Lower leg skin (tissue), 4 donors: ENCODE measurements at regions not wholly inside any gene's neighbourhood (a gene's known extent, or its start where the extent isn't known, plus 50 kb on each side); places are given as distances from the start of the nearest gene placed in this dataset.

Source experiments
- DNase-seq, 2 donors: peaks; one replicate each; pipeline ENCODE4 v3.0.0-alpha.2; 2019; ENCODE audit warnings: low spot score in 2 of 2
- H3K4me3 ChIP-seq: fragments of 200-600 bp; sonication (generic); 2 replicates; pipeline ENCODE4 v1.5.1; 2017; ENCODE audit warnings: mild to moderate bottlenecking, low read depth; ENCODE audit not compliant: poor library complexity, severe bottlenecking
- POLR2A ChIP-seq, 2 donors: fragments of 450-650 bp; IDR thresholded peaks; one replicate each; pipeline ENCODE4 v1.6.1; 2016 to 2017; ENCODE audit warnings: antibody characterized with exemption in 2 of 2, mild to moderate bottlenecking in 1 of 2, moderate library complexity in 1 of 2
- WGBS, 2 donors: methylation state at CpG; one replicate each; pipeline ENCODE4 v1.1.5; 2018; 5-methylcytosine and 5-hydroxymethylcytosine counted together
- intact Hi-C: fragments of 100-400 bp; cut with DNase I; formaldehyde crosslinking; loops from one replicate; pipeline ENCODE4 v1.15.0; 2023; ENCODE audit warnings: low total_unique reads
- TF ChIP-seq, protein P1 (sequence below), 3 donors: fragments of 450-650 bp; IDR thresholded peaks; one replicate each; pipeline ENCODE4 v1.5.1; 2016; ENCODE audit warnings: antibody characterized with exemption in 3 of 3, mild to moderate bottlenecking in 3 of 3, moderate library complexity in 2 of 3

DNA sequence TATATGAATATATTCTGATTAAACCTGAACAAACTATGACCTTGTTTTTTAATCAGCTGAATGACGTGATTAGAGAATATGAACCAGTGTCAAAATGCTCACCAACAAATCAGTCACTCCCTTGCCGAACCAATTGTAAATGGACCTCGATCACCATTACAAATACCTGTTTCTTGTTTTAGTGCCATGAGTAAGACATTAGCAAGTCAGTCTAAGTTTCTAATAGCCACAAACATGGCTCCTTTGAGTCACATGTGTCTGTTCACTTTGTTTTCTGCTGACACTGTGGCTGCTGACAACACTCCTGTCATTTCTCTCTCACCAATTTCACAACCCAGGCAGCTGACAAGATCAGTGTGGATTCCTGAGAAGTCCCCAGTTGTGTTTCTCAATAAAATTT is 286.2 kb upstream of the MDGA2 start:
- DNase-seq: no peak
- intact Hi-C loops: no loop called here
- no peak overlapping the region for H3K4me3 ChIP-seq
- 80 to 87% methylated on average over 3 of the region's 3 CpGs for WGBS, 2 donors
- TF ChIP-seq POLR2A (IDR thresholded peaks at IDR 0.05): no peak
- TF ChIP-seq, protein P1, sequence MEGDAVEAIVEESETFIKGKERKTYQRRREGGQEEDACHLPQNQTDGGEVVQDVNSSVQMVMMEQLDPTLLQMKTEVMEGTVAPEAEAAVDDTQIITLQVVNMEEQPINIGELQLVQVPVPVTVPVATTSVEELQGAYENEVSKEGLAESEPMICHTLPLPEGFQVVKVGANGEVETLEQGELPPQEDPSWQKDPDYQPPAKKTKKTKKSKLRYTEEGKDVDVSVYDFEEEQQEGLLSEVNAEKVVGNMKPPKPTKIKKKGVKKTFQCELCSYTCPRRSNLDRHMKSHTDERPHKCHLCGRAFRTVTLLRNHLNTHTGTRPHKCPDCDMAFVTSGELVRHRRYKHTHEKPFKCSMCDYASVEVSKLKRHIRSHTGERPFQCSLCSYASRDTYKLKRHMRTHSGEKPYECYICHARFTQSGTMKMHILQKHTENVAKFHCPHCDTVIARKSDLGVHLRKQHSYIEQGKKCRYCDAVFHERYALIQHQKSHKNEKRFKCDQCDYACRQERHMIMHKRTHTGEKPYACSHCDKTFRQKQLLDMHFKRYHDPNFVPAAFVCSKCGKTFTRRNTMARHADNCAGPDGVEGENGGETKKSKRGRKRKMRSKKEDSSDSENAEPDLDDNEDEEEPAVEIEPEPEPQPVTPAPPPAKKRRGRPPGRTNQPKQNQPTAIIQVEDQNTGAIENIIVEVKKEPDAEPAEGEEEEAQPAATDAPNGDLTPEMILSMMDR (IDR thresholded peaks at IDR 0.05): no peak

DNA sequence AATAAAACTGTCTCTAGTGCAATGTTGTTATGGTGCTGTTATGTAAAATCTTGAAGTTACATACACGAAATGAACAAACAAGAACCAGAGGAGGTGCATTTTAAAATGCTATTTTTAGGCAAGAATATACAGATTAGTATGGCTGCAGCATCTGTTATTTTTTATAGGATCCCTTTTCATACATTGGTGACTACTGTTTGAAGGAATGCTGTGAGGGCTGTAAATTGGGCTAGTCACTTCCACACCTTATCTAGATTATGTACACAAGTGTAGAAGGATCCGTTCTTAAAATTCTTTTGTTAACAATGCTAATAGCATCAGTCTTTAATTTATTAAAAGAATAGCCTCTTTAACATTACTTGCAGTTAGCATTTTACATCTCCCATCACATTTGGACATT is 284.3 kb upstream of the MDGA2 start:
- no peak overlapping the region for H3K4me3 ChIP-seq
- WGBS, 2 donors: 32% methylated on average over 2 of the region's 2 CpGs
- no peak for TF ChIP-seq POLR2A (IDR thresholded peaks at IDR 0.05)
- TF ChIP-seq, protein P1 (IDR thresholded peaks at IDR 0.05): no peak
- intact Hi-C loops: no loop called here
- no peak for DNase-seq

DNA sequence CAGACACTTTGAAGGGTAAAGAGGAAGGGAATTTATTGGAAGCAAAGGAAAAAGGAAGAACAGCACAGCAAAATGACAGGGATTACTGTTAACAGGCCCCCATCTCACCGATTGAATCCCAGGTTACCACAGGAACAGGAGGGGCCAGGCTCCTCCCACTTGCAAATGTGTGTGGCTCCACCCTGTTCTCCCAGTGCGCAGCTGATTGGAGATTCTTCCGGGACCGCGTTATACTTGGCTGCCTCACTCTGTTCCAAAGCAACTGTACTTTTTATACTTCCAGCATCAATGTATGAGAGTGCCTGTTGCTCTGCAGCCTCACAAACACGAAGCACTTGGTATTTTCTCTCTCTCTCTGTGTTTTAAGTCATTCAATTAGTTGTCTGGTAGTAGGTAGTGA is 273.6 kb upstream of the MDGA2 start:
- TF ChIP-seq, protein P1 (IDR thresholded peaks at IDR 0.05): no peak
- TF ChIP-seq POLR2A (IDR thresholded peaks at IDR 0.05): no peak
- no peak overlapping the region for H3K4me3 ChIP-seq
- DNase-seq: no peak
- 79 to 84% methylated on average over 6 of the region's 6 CpGs for WGBS, 2 donors
- intact Hi-C loops: no loop called here

DNA sequence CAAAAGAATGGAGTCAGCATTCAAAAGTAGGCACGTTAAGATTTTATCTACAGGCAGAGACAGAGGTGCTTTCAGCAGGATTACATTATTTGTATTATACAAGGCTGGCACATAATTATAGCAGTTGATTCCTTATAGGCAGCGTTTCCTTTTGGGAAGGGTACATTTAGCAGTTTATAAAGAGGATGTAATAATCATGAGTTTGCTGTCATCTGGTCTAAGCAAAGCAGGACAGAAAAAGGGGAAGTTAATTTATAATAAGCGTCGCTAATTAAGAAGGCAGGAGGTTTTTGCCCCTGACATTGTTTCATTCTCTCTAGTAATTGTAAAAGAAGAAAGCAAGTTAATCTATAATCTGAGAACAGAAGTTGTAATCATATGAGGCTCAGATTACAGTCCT is 259.9 kb upstream of the MDGA2 start:
- 66 to 69% methylated on average over 4 of the region's 4 CpGs for WGBS, 2 donors
- H3K4me3 ChIP-seq: no peak overlapping the region
- intact Hi-C loops: no loop called here
- DNase-seq: no peak
- TF ChIP-seq POLR2A (IDR thresholded peaks at IDR 0.05): no peak
- TF ChIP-seq, protein P1 (IDR thresholded peaks at IDR 0.05): no peak

DNA sequence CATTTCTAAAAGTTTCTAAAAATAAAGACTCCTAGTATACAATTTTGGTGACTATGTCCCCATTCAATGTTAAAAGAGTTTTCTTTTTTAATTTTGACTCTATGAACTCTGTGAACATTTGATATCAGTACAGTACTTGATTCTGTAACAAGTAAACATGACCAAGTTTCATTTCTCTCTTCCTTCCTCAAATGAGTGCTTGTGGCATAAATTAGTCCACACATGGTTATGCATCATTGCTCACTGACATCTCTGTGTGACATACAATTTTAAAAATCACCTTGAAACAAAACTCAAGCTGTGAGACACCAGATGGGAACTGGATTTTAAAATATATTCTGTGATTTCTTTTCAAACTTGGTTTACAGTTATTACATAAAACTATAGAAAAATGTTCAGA is 253.9 kb upstream of the MDGA2 start:
- no peak overlapping the region for H3K4me3 ChIP-seq
- no peak for DNase-seq
- intact Hi-C loops: no loop called here
- TF ChIP-seq, protein P1 (IDR thresholded peaks at IDR 0.05): no peak
- TF ChIP-seq POLR2A (IDR thresholded peaks at IDR 0.05): no peak

DNA sequence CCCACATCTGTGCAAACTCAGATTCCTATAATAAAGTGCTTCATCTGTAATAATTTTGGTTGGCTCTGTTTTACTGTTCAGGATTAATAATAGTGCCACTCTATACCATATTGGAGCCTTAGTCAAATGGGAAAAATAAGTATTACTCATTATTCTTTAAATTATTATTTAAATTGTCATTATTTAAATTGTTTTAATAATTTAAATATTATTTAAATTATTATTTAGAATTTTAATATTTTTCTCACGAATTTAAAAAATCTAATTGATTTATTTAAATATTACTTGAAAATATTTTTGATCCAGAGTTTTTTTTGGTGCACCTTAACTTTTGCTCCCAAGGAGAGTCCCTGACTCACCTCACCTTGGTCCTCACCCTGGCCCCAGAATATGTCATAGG is 245.7 kb upstream of the MDGA2 start:
- intact Hi-C loops: no loop called here
- no peak for DNase-seq
- no peak overlapping the region for H3K4me3 ChIP-seq
- 18 to 64% methylated on average over 1 of the region's 1 CpG for WGBS, 2 donors
- TF ChIP-seq POLR2A (IDR thresholded peaks at IDR 0.05): no peak
- TF ChIP-seq, protein P1 (IDR thresholded peaks at IDR 0.05): no peak
